CD14-positive monocyte (primary cell): ENCODE measurements at regions not wholly inside any gene's neighbourhood (a gene's known extent, or its start where the extent isn't known, plus 50 kb on each side); places are given as distances from the start of the nearest gene placed in this dataset.
"Not testable (repeated sequence)": the region's sequence is repeated elsewhere in the genome, so short reads cannot be mapped to it uniquely, and the experiment has no call there.

Experiments
- DNase-seq, 3 donors: peaks; one replicate each; pipeline ENCODE4 v3.0.0-alpha.2; 2011 to 2022
- H2AFZ ChIP-seq: 2 replicates; pipeline ENCODE4 v1.6.0; 2012; ENCODE audit warnings: mild to moderate bottlenecking, low read depth, low read length, inconsistent platforms; ENCODE audit not compliant: insufficient read depth, poor library complexity, severe bottlenecking
- H3K27ac ChIP-seq, 2 donors: 1 replicate in 1 of 2; 2 replicates in 1 of 2; pipeline ENCODE4 v1.5.1; 2012 to 2013; ENCODE audit warnings: low read length in 2 of 2, control low read depth in 1 of 2, inconsistent platforms in 1 of 2, low read depth in 1 of 2, mild to moderate bottlenecking in 1 of 2
- H3K27me3 ChIP-seq, 2 donors: one replicate each; pipeline versions ENCODE4 v1.6.0 to v1.6.1; 2011 to 2013; ENCODE audit warnings: low read length in 2 of 2; ENCODE audit not compliant: control insufficient read depth in 2 of 2, insufficient read depth in 2 of 2
- H3K36me3 ChIP-seq, 2 donors: replicated peaks in 1 of 2; 1 replicate in 1 of 2; 2 replicates in 1 of 2; pipeline versions ENCODE4 v1.5.1 to v1.6.1; 2012 to 2013; ENCODE audit warnings: low read length in 2 of 2, control low read depth in 1 of 2, inconsistent platforms in 1 of 2, mild to moderate bottlenecking in 1 of 2; ENCODE audit not compliant: insufficient read depth in 2 of 2, control insufficient read depth in 1 of 2
- H3K4me1 ChIP-seq, 2 donors: 1 replicate in 1 of 2; 2 replicates in 1 of 2; pipeline versions ENCODE4 v1.5.1 to v1.6.1; 2012 to 2013; ENCODE audit warnings: low read length in 2 of 2, control low read depth in 1 of 2, inconsistent platforms in 1 of 2, mild to moderate bottlenecking in 1 of 2, moderate library complexity in 1 of 2; ENCODE audit not compliant: insufficient read depth in 2 of 2, control insufficient read depth in 1 of 2
- H3K4me2 ChIP-seq: replicated peaks from 2 replicates; pipeline ENCODE3; 2012; ENCODE audit warnings: low read length, moderate library complexity, mild to moderate bottlenecking; ENCODE audit not compliant: poor library complexity, severe bottlenecking; ENCODE audit errors: extremely low read depth
- H3K4me3 ChIP-seq, 3 experiments: fragments of 200-600 bp in 1 of 3; sonication (generic) in 1 of 3; replicated peaks in 1 of 3; 1 replicate in 2 of 3; 2 replicates in 1 of 3; pipeline ENCODE4 v1.5.1; 2011 to 2013; ENCODE audit warnings: low read length in 3 of 3, mild to moderate bottlenecking in 3 of 3, control low read depth in 2 of 3, low read depth in 2 of 3, inconsistent platforms in 1 of 3, moderate library complexity in 1 of 3
- H3K79me2 ChIP-seq: 2 replicates; pipeline ENCODE4 v1.6.0; 2012; ENCODE audit warnings: mild to moderate bottlenecking, control low read depth, inconsistent platforms, low read length, moderate library complexity; ENCODE audit not compliant: insufficient read depth
- H3K9ac ChIP-seq: 2 replicates; pipeline ENCODE4 v1.6.0; 2017; ENCODE audit warnings: low read length, mild to moderate bottlenecking; ENCODE audit not compliant: insufficient read depth, poor library complexity, severe bottlenecking
- H3K9me3 ChIP-seq, 2 donors: replicated peaks in 1 of 2; 1 replicate in 1 of 2; 2 replicates in 1 of 2; pipeline versions ENCODE4 v1.5.1 to v1.6.1; 2012 to 2013; ENCODE audit warnings: low read length in 2 of 2, control low read depth in 1 of 2; ENCODE audit not compliant: control insufficient read depth in 1 of 2, insufficient read depth in 1 of 2
- H4K20me1 ChIP-seq: 2 replicates; pipeline ENCODE4 v1.6.0; 2012; ENCODE audit warnings: mild to moderate bottlenecking, low read length, control low read depth, moderate library complexity; ENCODE audit not compliant: insufficient read depth
- H3K27ac Mint-ChIP-seq, 7 donors: one replicate each; pipeline ENCODE4 v1.8.0; 2020; ENCODE audit warnings: mild to moderate bottlenecking in 7 of 7, mixed read lengths in 7 of 7, moderate library complexity in 6 of 7, inconsistent platforms in 2 of 7
- H3K27me3 Mint-ChIP-seq, 3 donors: one replicate each; pipeline ENCODE4 v1.8.0; 2021 to 2022; ENCODE audit warnings: low read depth in 3 of 3, mild to moderate bottlenecking in 3 of 3, mixed read lengths in 3 of 3, moderate library complexity in 3 of 3, inconsistent platforms in 1 of 3
- H3K36me3 Mint-ChIP-seq, 2 donors: one replicate each; pipeline ENCODE4 v1.8.0; 2020; ENCODE audit warnings: mixed read lengths in 2 of 2, inconsistent platforms in 1 of 2, mild to moderate bottlenecking in 1 of 2
- H3K4me1 Mint-ChIP-seq: one replicate; pipeline ENCODE4 v1.8.0; 2020; ENCODE audit warnings: mild to moderate bottlenecking, mixed read lengths
- H3K4me3 Mint-ChIP-seq, 2 donors: one replicate each; pipeline ENCODE4 v1.8.0; 2020; ENCODE audit warnings: mild to moderate bottlenecking in 2 of 2, mixed read lengths in 2 of 2, moderate library complexity in 1 of 2
- H3K9me3 Mint-ChIP-seq, 7 donors: one replicate each; pipeline ENCODE4 v1.8.0; 2020 to 2022; ENCODE audit warnings: mixed read lengths in 7 of 7, mild to moderate bottlenecking in 6 of 7, moderate library complexity in 6 of 7, inconsistent platforms in 2 of 7
- WGBS: methylation state at CpG from one replicate; pipeline ENCODE4 v1.1.5; 2013; ENCODE audit warnings: missing lambda C conversion rate; ENCODE audit not compliant: insufficient coverage; 5-methylcytosine and 5-hydroxymethylcytosine counted together
- intact Hi-C, 2 donors: fragments of 100-400 bp; cut with micrococcal nuclease; formaldehyde crosslinking; loops; one replicate each; pipeline versions ENCODE4 v1.15.0 to v1.15.1; 2023

GRCh38 chr1:148432318-148432717, 50.8 kb downstream of the PPIAL4G start:
- H3K9me3 ChIP-seq, H3K27me3 ChIP-seq, DNase-seq, H3K4me3 Mint-ChIP-seq, H3K27ac ChIP-seq, H3K9ac ChIP-seq, H4K20me1 ChIP-seq, H3K27me3 Mint-ChIP-seq, H3K79me2 ChIP-seq, H2AFZ ChIP-seq, H3K9me3 Mint-ChIP-seq, H3K27ac Mint-ChIP-seq, intact Hi-C loops, H3K4me2 ChIP-seq, H3K4me3 ChIP-seq, H3K4me1 ChIP-seq: not testable (repeated sequence)
- WGBS: 100% methylated on average over 2 of the region's 2 CpGs
- H3K36me3 Mint-ChIP-seq: peaks cover 60 to 68% of the 10 kb centered on the region in 2 donors
- peaks cover 10 to 66% of the 10 kb centered on the region in 2 donors for H3K36me3 ChIP-seq
- peaks cover 18% of the 10 kb centered on the region for H3K4me1 Mint-ChIP-seq

GRCh38 chr1:148429856-148430255, 53.2 kb downstream of the PPIAL4G start:
- H3K4me2 ChIP-seq, H3K27ac Mint-ChIP-seq, DNase-seq, H3K9me3 Mint-ChIP-seq, H4K20me1 ChIP-seq, H3K79me2 ChIP-seq, H3K9me3 ChIP-seq, intact Hi-C loops, H3K4me3 ChIP-seq, H3K27me3 Mint-ChIP-seq, H3K4me3 Mint-ChIP-seq, H2AFZ ChIP-seq, H3K27me3 ChIP-seq, H3K9ac ChIP-seq, H3K27ac ChIP-seq: not testable (repeated sequence)
- Histone ChIP-seq H3K4me1 (peaks cover 18 to 25% of the 10 kb centered on the region in 2 donors), H3K36me3 (peaks cover 9 to 54% of the 10 kb centered on the region in 2 donors)
- Mint-ChIP-seq H3K4me1 (peaks cover 36% of the 10 kb centered on the region), H3K36me3 (peaks cover 58 to 78% of the 10 kb centered on the region in 2 donors)

GRCh38 chr1:148426940-148427611, 56.0 kb downstream of the PPIAL4G start:
- H3K36me3 Mint-ChIP-seq: peaks cover 42 to 51% of the 10 kb centered on the region in 2 donors
- peaks cover 7 to 30% of the 10 kb centered on the region in 2 donors for H3K36me3 ChIP-seq
- peaks cover 41% of the 10 kb centered on the region for H3K4me1 Mint-ChIP-seq
- H3K27me3 Mint-ChIP-seq, intact Hi-C loops, H3K9me3 Mint-ChIP-seq, H4K20me1 ChIP-seq, H3K79me2 ChIP-seq, H3K4me2 ChIP-seq, H3K27me3 ChIP-seq, H3K9me3 ChIP-seq, H3K4me3 ChIP-seq, H2AFZ ChIP-seq, H3K9ac ChIP-seq, H3K4me3 Mint-ChIP-seq: not testable (repeated sequence)
- peaks cover 25 to 35% of the 10 kb centered on the region in 2 donors for H3K4me1 ChIP-seq
- no CpG with 5 or more reads among the region's 2 CpGs for WGBS
- H3K27ac Mint-ChIP-seq: peak overlapping the region in 6 of 7 donors; percentile 35 to 68 (median 49)
- H3K27ac ChIP-seq: peak overlapping the region in 1 of 2 donors; percentile 51
- DNase-seq: peak; percentile 5 to 51 (median 15)

- not testable (repeated sequence) for H3K4me3 ChIP-seq
- WGBS: no CpG with 5 or more reads among the region's 2 CpGs
Observed at GRCh38 chr1:148426385-148426784, 56.7 kb downstream of the PPIAL4G start.

More at GRCh38 chr1:148426385-148426784, 56.7 kb downstream of the PPIAL4G start:
- H3K9me3 ChIP-seq, H3K27ac ChIP-seq, H3K4me2 ChIP-seq, intact Hi-C loops, H2AFZ ChIP-seq, DNase-seq, H3K27me3 ChIP-seq, H3K9ac ChIP-seq, H3K9me3 Mint-ChIP-seq, H3K79me2 ChIP-seq, H3K4me3 Mint-ChIP-seq, H4K20me1 ChIP-seq, H3K27me3 Mint-ChIP-seq: not testable (repeated sequence)
- Histone ChIP-seq H3K4me1 (peaks cover 25 to 35% of the 10 kb centered on the region in 2 donors), H3K36me3 (peaks cover 7 to 30% of the 10 kb centered on the region in 2 donors)
- Mint-ChIP-seq H3K36me3 (peaks cover 37 to 45% of the 10 kb centered on the region in 2 donors), H3K4me1 (peaks cover 41% of the 10 kb centered on the region), H3K27ac (peak overlapping the region in 2 of 7 donors; percentile 25 to 30)
